Chondrocyte (in vitro differentiated cells): ENCODE measurements at regions not wholly inside any gene's neighbourhood (a gene's known extent, or its start where the extent isn't known, plus 50 kb on each side); places are given as distances from the start of the nearest gene placed in this dataset.

Experiments
- DNase-seq: peaks from one replicate; pipeline ENCODE4 v3.0.0; 2021; ENCODE audit warnings: mixed read lengths, low spot score
- H3K27ac Mint-ChIP-seq: one replicate; pipeline ENCODE4 v1.8.0; 2021; ENCODE audit warnings: mild to moderate bottlenecking, moderate library complexity, mixed read lengths; ENCODE audit not compliant: unreplicated experiment
- H3K27me3 Mint-ChIP-seq: 2 replicates; pipeline ENCODE4 v1.8.0; 2021; ENCODE audit warnings: low read depth, mixed read lengths
- H3K36me3 Mint-ChIP-seq: 2 replicates; pipeline ENCODE4 v1.8.0; 2021; ENCODE audit warnings: low read depth, mixed read lengths
- H3K4me1 Mint-ChIP-seq: 2 replicates; pipeline ENCODE4 v1.8.0; 2021; ENCODE audit warnings: low read depth, mild to moderate bottlenecking, mixed read lengths
- H3K4me3 Mint-ChIP-seq: one replicate; pipeline ENCODE4 v1.8.0; 2021; ENCODE audit warnings: mild to moderate bottlenecking, moderate library complexity, mixed read lengths; ENCODE audit not compliant: unreplicated experiment
- H3K9me3 Mint-ChIP-seq: 2 replicates; pipeline ENCODE4 v1.8.0; 2021; ENCODE audit warnings: low read depth, mixed read lengths
- CTCF ChIP-seq: fragments of 200-600 bp; sonication (generic); IDR thresholded peaks from 2 replicates; pipeline ENCODE4 v1.5.0; 2021; ENCODE audit warnings: antibody characterized with exemption, mild to moderate bottlenecking, moderate library complexity

GRCh38 chr4:60617731-60618130, 582.4 kb upstream of the ADGRL3 start:
- no peak for DNase-seq
- Mint-ChIP-seq H3K4me3 (no peak overlapping the region), H3K4me1 (peaks cover 24% of the 10 kb centered on the region), H3K9me3 (peaks cover 7% of the 10 kb centered on the region), H3K36me3 (peaks cover 4% of the 10 kb centered on the region), H3K27ac (no peak overlapping the region), H3K27me3 (no peaks in the 10 kb centered on the region)
- no peak for TF ChIP-seq CTCF

GRCh38 chr4:60619531-60620305, 580.4 kb upstream of the ADGRL3 start:
- peak overlapping the region; percentile 85 for H3K27ac Mint-ChIP-seq
- peaks cover 7% of the 10 kb centered on the region for H3K9me3 Mint-ChIP-seq
- no peaks in the 10 kb centered on the region for H3K27me3 Mint-ChIP-seq
- H3K36me3 Mint-ChIP-seq, result peaks cover 4% of the 10 kb centered on the region
- no peak for DNase-seq
- H3K4me3 Mint-ChIP-seq, result no peak overlapping the region
- TF ChIP-seq CTCF, result no peak
- H3K4me1 Mint-ChIP-seq, result peaks cover 21% of the 10 kb centered on the region

- DNase-seq, result no peak
- no peaks in the 10 kb centered on the region for H3K4me1 Mint-ChIP-seq
- H3K36me3 Mint-ChIP-seq, result peaks cover 7% of the 10 kb centered on the region
- TF ChIP-seq CTCF, result no peak
- no peak overlapping the region for H3K4me3 Mint-ChIP-seq
- peaks cover 21% of the 10 kb centered on the region for H3K9me3 Mint-ChIP-seq
- no peaks in the 10 kb centered on the region for H3K27me3 Mint-ChIP-seq
- H3K27ac Mint-ChIP-seq, result no peak overlapping the region
Measured at GRCh38 chr4:60637976-60638375, 562.1 kb upstream of the ADGRL3 start.

GRCh38 chr4:60648774-60649173, 551.4 kb upstream of the ADGRL3 start:
- Mint-ChIP-seq H3K4me1 (no peaks in the 10 kb centered on the region), H3K27ac (no peak overlapping the region), H3K27me3 (no peaks in the 10 kb centered on the region), H3K9me3 (peaks cover 11% of the 10 kb centered on the region), H3K4me3 (no peak overlapping the region), H3K36me3 (peaks cover 4% of the 10 kb centered on the region)
- no peak for DNase-seq
- TF ChIP-seq CTCF, result no peak

- H3K4me3 Mint-ChIP-seq, result no peak overlapping the region
- no peak for TF ChIP-seq CTCF
- no peak overlapping the region for H3K27ac Mint-ChIP-seq
- H3K27me3 Mint-ChIP-seq, result no peaks in the 10 kb centered on the region
- H3K9me3 Mint-ChIP-seq, result peaks cover 2% of the 10 kb centered on the region
- H3K4me1 Mint-ChIP-seq, result peaks cover 18% of the 10 kb centered on the region
- H3K36me3 Mint-ChIP-seq, result peaks cover 2% of the 10 kb centered on the region
- DNase-seq, result no peak
Measured at GRCh38 chr4:60652933-60653332, 547.2 kb upstream of the ADGRL3 start.
